ENCODE measurements at regions not wholly inside any gene's neighbourhood (a gene's known extent, or its start where the extent isn't known, plus 50 kb on each side); places are given as distances from the start of the nearest gene placed in this dataset.

- Mint-ChIP-seq H3K27ac (no peak overlapping the region), H3K27me3 (no peaks in the 10 kb centered on the region), H3K36me3 (no peaks in the 10 kb centered on the region), H3K4me1 (no peaks in the 10 kb centered on the region), H3K9me3 (peaks cover 0 to 2% (median 0%) of the 10 kb centered on the region in 3 donors), H3K4me3 (no peak overlapping the region)
Observed at GRCh38 chr18:68498636-68499035, 216.3 kb downstream of the TMX3 start.

GRCh38 chr18:68498185-68498584 lies 216.7 kb downstream of the TMX3 start:
- no peak overlapping the region for H3K4me3 Mint-ChIP-seq
- no peak overlapping the region for H3K27ac Mint-ChIP-seq
- H3K4me1 Mint-ChIP-seq = no peaks in the 10 kb centered on the region
- H3K27me3 Mint-ChIP-seq = no peaks in the 10 kb centered on the region
- peaks cover 0 to 2% (median 0%) of the 10 kb centered on the region in 3 donors for H3K9me3 Mint-ChIP-seq
- peaks cover 2% of the 10 kb centered on the region for H3K36me3 Mint-ChIP-seq

- Mint-ChIP-seq H3K36me3 (peaks cover 2% of the 10 kb centered on the region), H3K27me3 (no peaks in the 10 kb centered on the region), H3K27ac (no peak overlapping the region), H3K4me3 (no peak overlapping the region), H3K9me3 (peaks cover 0 to 4% (median 3%) of the 10 kb centered on the region in 3 donors), H3K4me1 (no peaks in the 10 kb centered on the region)
Observed at GRCh38 chr18:68494802-68495581, 219.9 kb downstream of the TMX3 start.

- peaks cover 2% of the 10 kb centered on the region for H3K36me3 Mint-ChIP-seq
- no peaks in the 10 kb centered on the region for H3K4me1 Mint-ChIP-seq
- peaks cover 0 to 8% (median 6%) of the 10 kb centered on the region in 3 donors for H3K9me3 Mint-ChIP-seq
- H3K27ac Mint-ChIP-seq = no peak overlapping the region
- H3K27me3 Mint-ChIP-seq = no peaks in the 10 kb centered on the region
- no peak overlapping the region for H3K4me3 Mint-ChIP-seq
Observed at GRCh38 chr18:68489013-68489792, 225.7 kb downstream of the TMX3 start.

- no peaks in the 10 kb centered on the region for H3K27me3 Mint-ChIP-seq
Observed at GRCh38 chr18:68484241-68484640, 230.7 kb downstream of the TMX3 start.

GRCh38 chr18:68482815-68483214 lies 232.1 kb downstream of the TMX3 start:
- Mint-ChIP-seq H3K9me3 (peaks cover 1 to 6% (median 5%) of the 10 kb centered on the region in 3 donors), H3K36me3 (no peaks in the 10 kb centered on the region), H3K27me3 (no peaks in the 10 kb centered on the region), H3K27ac (no peak overlapping the region), H3K4me1 (no peaks in the 10 kb centered on the region), H3K4me3 (no peak overlapping the region)

More at GRCh38 chr18:68484241-68484640, 230.7 kb downstream of the TMX3 start:
- Mint-ChIP-seq H3K4me1 (no peaks in the 10 kb centered on the region), H3K4me3 (no peak overlapping the region), H3K9me3 (peaks cover 1 to 6% (median 5%) of the 10 kb centered on the region in 3 donors), H3K36me3 (no peaks in the 10 kb centered on the region), H3K27ac (no peak overlapping the region)

- Mint-ChIP-seq H3K4me3 (no peak overlapping the region), H3K36me3 (no peaks in the 10 kb centered on the region), H3K9me3 (peaks cover 0 to 3% (median 1%) of the 10 kb centered on the region in 3 donors), H3K27ac (no peak overlapping the region), H3K27me3 (no peaks in the 10 kb centered on the region), H3K4me1 (no peaks in the 10 kb centered on the region)
Observed at GRCh38 chr18:68480196-68480595, 234.7 kb downstream of the TMX3 start.

- Mint-ChIP-seq H3K27ac (no peak overlapping the region), H3K9me3 (peaks cover 0 to 1% (median 0%) of the 10 kb centered on the region in 3 donors), H3K4me1 (no peaks in the 10 kb centered on the region), H3K27me3 (no peaks in the 10 kb centered on the region), H3K4me3 (no peak overlapping the region), H3K36me3 (no peaks in the 10 kb centered on the region)
Observed at GRCh38 chr18:68478246-68478645, 236.7 kb downstream of the TMX3 start.

GRCh38 chr18:68475883-68476282 lies 239.0 kb downstream of the TMX3 start:
- Mint-ChIP-seq H3K27me3 (no peaks in the 10 kb centered on the region), H3K9me3 (peaks cover 0 to 4% (median 0%) of the 10 kb centered on the region in 3 donors), H3K36me3 (no peaks in the 10 kb centered on the region), H3K4me3 (no peak overlapping the region), H3K4me1 (no peaks in the 10 kb centered on the region), H3K27ac (no peak overlapping the region)

- no peak overlapping the region for H3K4me3 Mint-ChIP-seq
- H3K27me3 Mint-ChIP-seq = no peaks in the 10 kb centered on the region
- no peaks in the 10 kb centered on the region for H3K36me3 Mint-ChIP-seq
- no peak overlapping the region for H3K27ac Mint-ChIP-seq
- H3K4me1 Mint-ChIP-seq = no peaks in the 10 kb centered on the region
- H3K9me3 Mint-ChIP-seq = peaks cover 0 to 4% (median 0%) of the 10 kb centered on the region in 3 donors
Observed at GRCh38 chr18:68472701-68473295, 242.1 kb downstream of the TMX3 start.

GRCh38 chr18:68469049-68469625 lies 245.8 kb downstream of the TMX3 start:
- Mint-ChIP-seq H3K27ac (no peak overlapping the region), H3K36me3 (no peaks in the 10 kb centered on the region), H3K27me3 (no peaks in the 10 kb centered on the region), H3K4me1 (no peaks in the 10 kb centered on the region), H3K4me3 (no peak overlapping the region), H3K9me3 (peaks cover 0 to 4% (median 0%) of the 10 kb centered on the region in 3 donors)

GRCh38 chr18:68467957-68468356 lies 247.0 kb downstream of the TMX3 start:
- Mint-ChIP-seq H3K36me3 (no peaks in the 10 kb centered on the region), H3K4me3 (no peak overlapping the region), H3K27me3 (no peaks in the 10 kb centered on the region), H3K4me1 (no peaks in the 10 kb centered on the region), H3K9me3 (peaks cover 0 to 4% (median 0%) of the 10 kb centered on the region in 3 donors), H3K27ac (no peak overlapping the region)

- Mint-ChIP-seq H3K36me3 (no peaks in the 10 kb centered on the region), H3K9me3 (peaks cover 0 to 4% (median 0%) of the 10 kb centered on the region in 3 donors), H3K27me3 (no peaks in the 10 kb centered on the region), H3K4me3 (no peak overlapping the region), H3K4me1 (no peaks in the 10 kb centered on the region), H3K27ac (no peak overlapping the region)
Observed at GRCh38 chr18:68467329-68467728, 247.6 kb downstream of the TMX3 start.

- Mint-ChIP-seq H3K27ac (no peak overlapping the region), H3K9me3 (peaks cover 0 to 3% (median 0%) of the 10 kb centered on the region in 3 donors)
Observed at GRCh38 chr18:68466672-68467071, 248.2 kb downstream of the TMX3 start.

GRCh38 chr18:68462766-68463165 lies 252.1 kb downstream of the TMX3 start:
- no peaks in the 10 kb centered on the region for H3K27me3 Mint-ChIP-seq
- peaks cover 0 to 2% (median 0%) of the 10 kb centered on the region in 3 donors for H3K9me3 Mint-ChIP-seq
- H3K4me1 Mint-ChIP-seq = no peaks in the 10 kb centered on the region
- H3K27ac Mint-ChIP-seq = no peak overlapping the region
- no peak overlapping the region for H3K4me3 Mint-ChIP-seq
- no peaks in the 10 kb centered on the region for H3K36me3 Mint-ChIP-seq

More at GRCh38 chr18:68466672-68467071, 248.2 kb downstream of the TMX3 start:
- H3K4me3 Mint-ChIP-seq = no peak overlapping the region
- no peaks in the 10 kb centered on the region for H3K4me1 Mint-ChIP-seq
- no peaks in the 10 kb centered on the region for H3K27me3 Mint-ChIP-seq
- H3K36me3 Mint-ChIP-seq = no peaks in the 10 kb centered on the region
